K562 (cell line): ENCODE measurements at regions not wholly inside any gene's neighbourhood (a gene's known extent, or its start where the extent isn't known, plus 50 kb on each side); places are given as distances from the start of the nearest gene placed in this dataset.

Source experiments
- ATAC-seq: fragments of 200-7000 bp; cut with Tn5 transposase; 3 replicates; pipeline ENCODE4 v1.9.1; 2020; ENCODE audit warnings: moderate library complexity
- BruUV-seq: library from RNA; stranded (reverse); fragments of 400-500 nt; replicated peaks from 2 replicates; lab custom pipeline; 2021; lab: Mats Ljungman, UMichigan
- CTCF ChIA-PET: fragments of 300-600 bp; formaldehyde crosslinking; extraction: SDS; loops from one replicate; lab custom pipeline; 2021; ENCODE audit warnings: low intra/inter-chr PET ratio; lab: Yijun Ruan, JAX
- POLR2A ChIA-PET: fragments of 300-600, 350-650 bp; sonication (Branson Sonifier 250); formaldehyde crosslinking; extraction: SDS; loops from one replicate; lab custom pipeline; 2021; ENCODE audit warnings: antibody characterized with exemption, inconsistent platforms; lab: Yijun Ruan, JAX
- DNase-seq, 4 experiments: peaks; one replicate each; pipeline versions ENCODE4 v3.0.0 to v3.0.0-alpha.2; 2011 to 2018; ENCODE audit warnings: low spot score in 3 of 4, mixed read lengths in 3 of 4; ENCODE audit errors: extremely low read depth in 1 of 4
- FAIRE-seq: peaks from 2 replicates; lab custom pipeline; 2011; peaks lifted over from hg19 to GRCh38; lab: Jason Lieb, UNC
- H2AFZ ChIP-seq: 2 replicates; pipeline ENCODE4 v1.6.0; 2011; ENCODE audit warnings: low read depth, low read length, control low read depth, inconsistent platforms
- H3K27ac ChIP-seq: fragments of 200-600 bp; 3 replicates; pipeline ENCODE4 v1.8.0; 2011; ENCODE audit warnings: low read depth, mild to moderate bottlenecking, control low read depth, inconsistent platforms, low read length, moderate library complexity, mixed read lengths; ENCODE audit errors: extremely low read depth
- H3K27me3 ChIP-seq, 2 experiments: fragments of 300-600 bp in 1 of 2; 2 replicates in 1 of 2; 3 replicates in 1 of 2; pipeline versions ENCODE4 v1.6.0 to v1.8.0; 2011; ENCODE audit warnings: inconsistent platforms in 2 of 2, low read length in 2 of 2, mild to moderate bottlenecking in 1 of 2, mixed read lengths in 1 of 2, moderate library complexity in 1 of 2; ENCODE audit not compliant: control insufficient read depth in 2 of 2, insufficient read depth in 2 of 2
- H3K36me3 ChIP-seq: fragments of 300-600 bp; 3 replicates; pipeline ENCODE4 v1.8.0; 2011; ENCODE audit warnings: mild to moderate bottlenecking, low read length, inconsistent platforms; ENCODE audit not compliant: control insufficient read depth, insufficient read depth
- H3K4me1 ChIP-seq, 2 experiments: fragments of 200-600 bp in 1 of 2; replicated peaks in 1 of 2; 2 replicates in 1 of 2; 3 replicates in 1 of 2; pipeline versions ENCODE4 v1.5.1 to v1.8.0; 2011; ENCODE audit warnings: inconsistent platforms in 2 of 2, low read length in 2 of 2, mild to moderate bottlenecking in 1 of 2, mixed read lengths in 1 of 2, moderate library complexity in 1 of 2; ENCODE audit not compliant: control insufficient read depth in 2 of 2, insufficient read depth in 2 of 2
- H3K4me2 ChIP-seq: 2 replicates; pipeline ENCODE4 v1.6.1; 2011; ENCODE audit warnings: low read length, control low read depth, inconsistent platforms, mixed read lengths; ENCODE audit not compliant: insufficient read depth
- H3K4me3 ChIP-seq: fragments of 200-600 bp; sonication (generic), shearing (Covaris generic); 2 replicates; pipeline ENCODE4 v1.5.1; 2016; ENCODE audit warnings: control low read depth, inconsistent platforms
- H3K79me2 ChIP-seq: fragments of 200-600 bp; 3 replicates; pipeline ENCODE4 v1.8.0; 2011; ENCODE audit warnings: low read length, inconsistent platforms; ENCODE audit not compliant: control insufficient read depth, insufficient read depth
- H3K9ac ChIP-seq, 2 experiments: 2 replicates each; pipeline versions ENCODE4 v1.6.0 to v1.6.1; 2011; ENCODE audit warnings: low read depth in 2 of 2, low read length in 2 of 2, control low read depth in 1 of 2, inconsistent platforms in 1 of 2, mild to moderate bottlenecking in 1 of 2, mixed read lengths in 1 of 2; ENCODE audit not compliant: insufficient read depth in 1 of 2
- H3K9me1 ChIP-seq: one replicate; pipeline ENCODE4 v1.6.0; 2011; ENCODE audit warnings: inconsistent platforms, mild to moderate bottlenecking, low read length, moderate library complexity; ENCODE audit not compliant: control insufficient read depth, insufficient read depth
- H3K9me3 ChIP-seq: replicated peaks from 2 replicates; pipeline ENCODE4 v1.5.1; 2011; ENCODE audit warnings: low read depth, low read length, inconsistent platforms; ENCODE audit not compliant: control insufficient read depth, insufficient read depth
- H4K20me1 ChIP-seq: replicated peaks from 2 replicates; pipeline ENCODE4 v1.6.1; 2011; ENCODE audit warnings: low read length, inconsistent platforms, mixed read lengths; ENCODE audit not compliant: control insufficient read depth, insufficient read depth
- ETS1 ChIP-seq: conservative IDR thresholded peaks from 2 replicates; pipeline ENCODE4 v1.6.1; 2011; ENCODE audit warnings: low read depth, mild to moderate bottlenecking, low read length; ENCODE audit not compliant: control insufficient read depth
- GATAD2A ChIP-seq: fragments of 450-650 bp; IDR thresholded peaks from 2 replicates; pipeline ENCODE4 v1.6.1; 2017
- MAZ ChIP-seq, 2 experiments: fragments of 450-650 bp in 1 of 2; sonication (generic) in 1 of 2; formaldehyde crosslinking; IDR thresholded peaks in 1 of 2; conservative IDR thresholded peaks in 1 of 2; 2 replicates each; pipeline versions ENCODE4 v1.4.0 to v1.5.0; 2020; ENCODE audit warnings: mild to moderate bottlenecking in 1 of 2, missing genetic modification reagents in 1 of 2
- ZC3H4 ChIP-seq: sonication (generic); formaldehyde crosslinking; IDR thresholded peaks from 2 replicates; pipeline ENCODE4 v1.9.0; 2021; ENCODE audit warnings: missing genetic modification reagents, borderline replicate concordance
- WGBS: fragments of 100-300 bp; shearing (Covaris generic); methylation state at CpG from one replicate; pipeline ENCODE4 v1.1.6; 2016; ENCODE audit warnings: low coverage, mixed read lengths; ENCODE audit not compliant: insufficient coverage; ENCODE audit errors: missing lambda C conversion rate; 5-methylcytosine and 5-hydroxymethylcytosine counted together
- in situ Hi-C: fragments of 300-500 bp; cut with MboI; formaldehyde crosslinking; loops from 4 replicates; pipeline ENCODE4 v1.15.0; 2018; ENCODE audit warnings: inconsistent platforms, mixed read lengths
- intact Hi-C: fragments of 100-400 bp; cut with micrococcal nuclease; formaldehyde crosslinking; loops from 2 replicates; pipeline ENCODE4 v1.14.2; 2022
- TF ChIP-seq, protein P1 (sequence below): sonication (generic); formaldehyde crosslinking; IDR thresholded peaks from 2 replicates; pipeline ENCODE4 v1.8.0; 2023; ENCODE audit warnings: mild to moderate bottlenecking, missing genetic modification reagents
- TF ChIP-seq, protein P2 (sequence below), 2 experiments: fragments of 450-650 bp in 1 of 2; sonication (generic) in 1 of 2; formaldehyde crosslinking in 1 of 2; IDR thresholded peaks; 2 replicates each; pipeline versions ENCODE4 v1.7.1 to v1.9.0; 2016 to 2022; ENCODE audit warnings: inconsistent platforms in 1 of 2, mild to moderate bottlenecking in 1 of 2, missing genetic modification reagents in 1 of 2

GRCh38 chrX:69311936-69312670 is 146.8 kb upstream of the PJA1 start:
- no peak for ATAC-seq
- TF ChIP-seq, protein P1, sequence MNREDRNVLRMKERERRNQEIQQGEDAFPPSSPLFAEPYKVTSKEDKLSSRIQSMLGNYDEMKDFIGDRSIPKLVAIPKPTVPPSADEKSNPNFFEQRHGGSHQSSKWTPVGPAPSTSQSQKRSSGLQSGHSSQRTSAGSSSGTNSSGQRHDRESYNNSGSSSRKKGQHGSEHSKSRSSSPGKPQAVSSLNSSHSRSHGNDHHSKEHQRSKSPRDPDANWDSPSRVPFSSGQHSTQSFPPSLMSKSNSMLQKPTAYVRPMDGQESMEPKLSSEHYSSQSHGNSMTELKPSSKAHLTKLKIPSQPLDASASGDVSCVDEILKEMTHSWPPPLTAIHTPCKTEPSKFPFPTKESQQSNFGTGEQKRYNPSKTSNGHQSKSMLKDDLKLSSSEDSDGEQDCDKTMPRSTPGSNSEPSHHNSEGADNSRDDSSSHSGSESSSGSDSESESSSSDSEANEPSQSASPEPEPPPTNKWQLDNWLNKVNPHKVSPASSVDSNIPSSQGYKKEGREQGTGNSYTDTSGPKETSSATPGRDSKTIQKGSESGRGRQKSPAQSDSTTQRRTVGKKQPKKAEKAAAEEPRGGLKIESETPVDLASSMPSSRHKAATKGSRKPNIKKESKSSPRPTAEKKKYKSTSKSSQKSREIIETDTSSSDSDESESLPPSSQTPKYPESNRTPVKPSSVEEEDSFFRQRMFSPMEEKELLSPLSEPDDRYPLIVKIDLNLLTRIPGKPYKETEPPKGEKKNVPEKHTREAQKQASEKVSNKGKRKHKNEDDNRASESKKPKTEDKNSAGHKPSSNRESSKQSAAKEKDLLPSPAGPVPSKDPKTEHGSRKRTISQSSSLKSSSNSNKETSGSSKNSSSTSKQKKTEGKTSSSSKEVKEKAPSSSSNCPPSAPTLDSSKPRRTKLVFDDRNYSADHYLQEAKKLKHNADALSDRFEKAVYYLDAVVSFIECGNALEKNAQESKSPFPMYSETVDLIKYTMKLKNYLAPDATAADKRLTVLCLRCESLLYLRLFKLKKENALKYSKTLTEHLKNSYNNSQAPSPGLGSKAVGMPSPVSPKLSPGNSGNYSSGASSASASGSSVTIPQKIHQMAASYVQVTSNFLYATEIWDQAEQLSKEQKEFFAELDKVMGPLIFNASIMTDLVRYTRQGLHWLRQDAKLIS (CRISPR knock-in tag) = no peak
- TF ChIP-seq ZC3H4 = no peak
- TF ChIP-seq, protein P2, sequence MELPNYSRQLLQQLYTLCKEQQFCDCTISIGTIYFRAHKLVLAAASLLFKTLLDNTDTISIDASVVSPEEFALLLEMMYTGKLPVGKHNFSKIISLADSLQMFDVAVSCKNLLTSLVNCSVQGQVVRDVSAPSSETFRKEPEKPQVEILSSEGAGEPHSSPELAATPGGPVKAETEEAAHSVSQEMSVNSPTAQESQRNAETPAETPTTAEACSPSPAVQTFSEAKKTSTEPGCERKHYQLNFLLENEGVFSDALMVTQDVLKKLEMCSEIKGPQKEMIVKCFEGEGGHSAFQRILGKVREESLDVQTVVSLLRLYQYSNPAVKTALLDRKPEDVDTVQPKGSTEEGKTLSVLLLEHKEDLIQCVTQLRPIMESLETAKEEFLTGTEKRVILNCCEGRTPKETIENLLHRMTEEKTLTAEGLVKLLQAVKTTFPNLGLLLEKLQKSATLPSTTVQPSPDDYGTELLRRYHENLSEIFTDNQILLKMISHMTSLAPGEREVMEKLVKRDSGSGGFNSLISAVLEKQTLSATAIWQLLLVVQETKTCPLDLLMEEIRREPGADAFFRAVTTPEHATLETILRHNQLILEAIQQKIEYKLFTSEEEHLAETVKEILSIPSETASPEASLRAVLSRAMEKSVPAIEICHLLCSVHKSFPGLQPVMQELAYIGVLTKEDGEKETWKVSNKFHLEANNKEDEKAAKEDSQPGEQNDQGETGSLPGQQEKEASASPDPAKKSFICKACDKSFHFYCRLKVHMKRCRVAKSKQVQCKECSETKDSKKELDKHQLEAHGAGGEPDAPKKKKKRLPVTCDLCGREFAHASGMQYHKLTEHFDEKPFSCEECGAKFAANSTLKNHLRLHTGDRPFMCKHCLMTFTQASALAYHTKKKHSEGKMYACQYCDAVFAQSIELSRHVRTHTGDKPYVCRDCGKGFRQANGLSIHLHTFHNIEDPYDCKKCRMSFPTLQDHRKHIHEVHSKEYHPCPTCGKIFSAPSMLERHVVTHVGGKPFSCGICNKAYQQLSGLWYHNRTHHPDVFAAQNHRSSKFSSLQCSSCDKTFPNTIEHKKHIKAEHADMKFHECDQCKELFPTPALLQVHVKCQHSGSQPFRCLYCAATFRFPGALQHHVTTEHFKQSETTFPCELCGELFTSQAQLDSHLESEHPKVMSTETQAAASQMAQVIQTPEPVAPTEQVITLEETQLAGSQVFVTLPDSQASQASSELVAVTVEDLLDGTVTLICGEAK (IDR thresholded peaks at IDR 0.05) = no peak
- TF ChIP-seq, protein P2 (CRISPR knock-in tag; IDR thresholded peaks at IDR 0.05) = no peak
- no peak for TF ChIP-seq GATAD2A
- TF ChIP-seq MAZ (CRISPR knock-in tag; conservative IDR thresholded peaks at IDR 0.05 in 1 of 2, IDR thresholded peaks at IDR 0.05 in 1 of 2) = no peak
- no peak for TF ChIP-seq ETS1

More at GRCh38 chrX:69311936-69312670, 146.8 kb upstream of the PJA1 start:
- intact Hi-C loops = no loop called here
- in situ Hi-C loops = no loop called here
- POLR2A ChIA-PET = no interaction called here
- Histone ChIP-seq H3K9ac (no peak overlapping the region), H3K36me3 (no peaks in the 10 kb centered on the region), H3K4me2 (no peak overlapping the region), H3K4me1 (no peaks in the 10 kb centered on the region), H3K27ac (no peak overlapping the region), H4K20me1 (no peaks in the 10 kb centered on the region), H3K9me3 (no peaks in the 10 kb centered on the region), H3K79me2 (no peaks in the 10 kb centered on the region), H3K27me3 (no peaks in the 10 kb centered on the region; a peak in 1 of 5 replicates), H3K9me1 (no peaks in the 10 kb centered on the region), H3K4me3 (no peak overlapping the region), H2AFZ (no peak overlapping the region)
- FAIRE-seq = no peak
- DNase-seq = no peak
- WGBS = 3% methylated on average over 9 of the region's 11 CpGs
- no TSS peak for BruUV-seq
- CTCF ChIA-PET = no interaction called here
